ENCODE measurements at regions not wholly inside any gene's neighbourhood (a gene's known extent, or its start where the extent isn't known, plus 50 kb on each side); places are given as distances from the start of the nearest gene placed in this dataset.

- DNase-seq = no peak
These were observed 1048.7 kb downstream of the ADGRL2 start for GRCh38 chr1:82849460-82849859.

GRCh38 chr1:82848043-82848442 lies 1047.3 kb downstream of the ADGRL2 start:
- Histone ChIP-seq H3K4me3 (no peak overlapping the region), H3K27ac (no peak overlapping the region), H3K9me3 (no peaks in the 10 kb centered on the region), H3K4me1 (no peaks in the 10 kb centered on the region), H3K27me3 (no peaks in the 10 kb centered on the region), H3K36me3 (no peaks in the 10 kb centered on the region)
- WGBS, 5 donors = 32 to 51% (median 45%) methylated on average over 1 of the region's 1 CpG
- intact Hi-C loops (cut with DNase I; ENCODE audit: low total_unique reads) = no loop called here
- no peak for TF ChIP-seq POLR2A (IDR thresholded peaks at IDR 0.05)
- no peak for DNase-seq

More at GRCh38 chr1:82849460-82849859, 1048.7 kb downstream of the ADGRL2 start:
- H3K27ac ChIP-seq = no peak overlapping the region
- WGBS, 5 donors = 53 to 65% (median 62%) methylated on average over 2 of the region's 2 CpGs
- intact Hi-C loops (cut with DNase I; ENCODE audit: low total_unique reads) = no loop called here
- no peaks in the 10 kb centered on the region for H3K27me3 ChIP-seq
- no peak overlapping the region for H3K4me3 ChIP-seq
- TF ChIP-seq POLR2AphosphoS5 (IDR thresholded peaks at IDR 0.05) = no peak
- TF ChIP-seq CTCF (IDR thresholded peaks at IDR 0.05) = no peak
- no peak for TF ChIP-seq EP300 (IDR thresholded peaks at IDR 0.05)
- no peak for TF ChIP-seq POLR2A (IDR thresholded peaks at IDR 0.05)
- no peaks in the 10 kb centered on the region for H3K4me1 ChIP-seq
- H3K9me3 ChIP-seq = no peaks in the 10 kb centered on the region
- no peaks in the 10 kb centered on the region for H3K36me3 ChIP-seq

GRCh38 chr1:82845866-82846265 lies 1045.1 kb downstream of the ADGRL2 start:
- 80 to 89% (median 85%) methylated on average over 2 of the region's 2 CpGs for WGBS, 5 donors
- H3K4me3 ChIP-seq = no peak overlapping the region
- H3K36me3 ChIP-seq = no peaks in the 10 kb centered on the region
- no peak for DNase-seq
- TF ChIP-seq POLR2A (IDR thresholded peaks at IDR 0.05) (no peak), CTCF (IDR thresholded peaks at IDR 0.05) (no peak), EP300 (IDR thresholded peaks at IDR 0.05) (no peak), POLR2AphosphoS5 (IDR thresholded peaks at IDR 0.05) (no peak)
- no peaks in the 10 kb centered on the region for H3K9me3 ChIP-seq
- H3K27me3 ChIP-seq = no peaks in the 10 kb centered on the region
- intact Hi-C loops (cut with DNase I; ENCODE audit: low total_unique reads) = no loop called here
- no peak overlapping the region for H3K27ac ChIP-seq
- no peaks in the 10 kb centered on the region for H3K4me1 ChIP-seq

- H3K4me1 ChIP-seq = no peaks in the 10 kb centered on the region
- intact Hi-C loops (cut with DNase I; ENCODE audit: low total_unique reads) = no loop called here
- TF ChIP-seq CTCF (IDR thresholded peaks at IDR 0.05) = no peak
- no peak for TF ChIP-seq POLR2A (IDR thresholded peaks at IDR 0.05)
- no peak for TF ChIP-seq POLR2AphosphoS5 (IDR thresholded peaks at IDR 0.05)
- no peak for TF ChIP-seq EP300 (IDR thresholded peaks at IDR 0.05)
These were observed 1044.4 kb downstream of the ADGRL2 start for GRCh38 chr1:82844911-82845827.

GRCh38 chr1:82844447-82844846 lies 1043.7 kb downstream of the ADGRL2 start:
- Histone ChIP-seq H3K27me3 (no peaks in the 10 kb centered on the region), H3K9me3 (no peaks in the 10 kb centered on the region), H3K4me1 (no peaks in the 10 kb centered on the region), H3K4me3 (no peak overlapping the region), H3K36me3 (no peaks in the 10 kb centered on the region), H3K27ac (no peak overlapping the region)
- no peak for DNase-seq
- 94 to 98% (median 97%) methylated on average over 2 of the region's 2 CpGs for WGBS, 5 donors
- intact Hi-C loops (cut with DNase I; ENCODE audit: low total_unique reads) = no loop called here
- TF ChIP-seq POLR2A (IDR thresholded peaks at IDR 0.05) = no peak
- no peak for TF ChIP-seq CTCF (IDR thresholded peaks at IDR 0.05)
- no peak for TF ChIP-seq POLR2AphosphoS5 (IDR thresholded peaks at IDR 0.05)
- no peak for TF ChIP-seq EP300 (IDR thresholded peaks at IDR 0.05)

More at GRCh38 chr1:82844911-82845827, 1044.4 kb downstream of the ADGRL2 start:
- no peak overlapping the region for H3K4me3 ChIP-seq
- H3K27me3 ChIP-seq = no peaks in the 10 kb centered on the region
- no peak overlapping the region for H3K27ac ChIP-seq
- H3K36me3 ChIP-seq = no peaks in the 10 kb centered on the region
- no peak for DNase-seq
- H3K9me3 ChIP-seq = no peaks in the 10 kb centered on the region
- WGBS, 5 donors = 63 to 76% (median 74%) methylated on average over 4 of the region's 4 CpGs

Data from stomach (tissue), 8 donors.